ENCODE measurements at regions not wholly inside any gene's neighbourhood (a gene's known extent, or its start where the extent isn't known, plus 50 kb on each side); places are given as distances from the start of the nearest gene placed in this dataset.

DNA sequence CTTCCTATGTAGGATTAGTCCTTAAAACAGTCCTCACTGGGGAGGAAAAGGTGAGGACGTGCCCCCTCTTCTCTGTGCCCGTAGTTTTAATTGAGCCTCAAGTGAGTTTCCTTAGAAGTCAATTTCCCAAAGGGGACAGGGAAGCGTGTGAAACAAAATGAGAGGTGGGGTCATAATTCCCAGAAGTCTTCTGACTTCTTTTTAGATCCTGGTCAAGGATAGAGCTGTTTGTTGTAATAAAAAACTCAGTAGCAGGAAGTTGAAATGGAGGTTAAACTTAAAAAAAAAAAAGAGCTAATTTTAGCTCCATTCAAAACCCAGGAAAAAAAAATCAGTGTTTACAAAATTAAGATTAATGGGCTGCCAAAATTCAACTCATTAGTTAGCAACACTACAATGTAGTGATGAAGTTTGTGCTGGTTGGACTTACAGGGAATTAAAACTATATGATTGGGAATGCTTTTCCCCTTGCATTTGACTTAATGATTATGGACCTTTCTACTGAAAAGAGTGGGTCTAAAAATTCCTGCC lies 158.3 kb upstream of the MEF2C start:
- no peaks in the 10 kb centered on the region for H3K36me3 ChIP-seq
- intact Hi-C loops (cut with DNase I; ENCODE audit: low total_unique reads) (no loop called here), in situ Hi-C loops (cut with MboI; ENCODE audit: low pct_ligation_motif_present in 1 of 4, low pct_unique_long_range_greater_than_20kb in 1 of 4, low sequenced_read_pairs in 3 of 4) (no loop called here)
- no peak for TF ChIP-seq POLR2AphosphoS5 (IDR thresholded peaks at IDR 0.05)
- no peak for TF ChIP-seq EP300 (IDR thresholded peaks at IDR 0.05; ENCODE audit: low read depth)
- TF ChIP-seq POLR2A (IDR thresholded peaks at IDR 0.05) = no peak
- TF ChIP-seq, protein P1, sequence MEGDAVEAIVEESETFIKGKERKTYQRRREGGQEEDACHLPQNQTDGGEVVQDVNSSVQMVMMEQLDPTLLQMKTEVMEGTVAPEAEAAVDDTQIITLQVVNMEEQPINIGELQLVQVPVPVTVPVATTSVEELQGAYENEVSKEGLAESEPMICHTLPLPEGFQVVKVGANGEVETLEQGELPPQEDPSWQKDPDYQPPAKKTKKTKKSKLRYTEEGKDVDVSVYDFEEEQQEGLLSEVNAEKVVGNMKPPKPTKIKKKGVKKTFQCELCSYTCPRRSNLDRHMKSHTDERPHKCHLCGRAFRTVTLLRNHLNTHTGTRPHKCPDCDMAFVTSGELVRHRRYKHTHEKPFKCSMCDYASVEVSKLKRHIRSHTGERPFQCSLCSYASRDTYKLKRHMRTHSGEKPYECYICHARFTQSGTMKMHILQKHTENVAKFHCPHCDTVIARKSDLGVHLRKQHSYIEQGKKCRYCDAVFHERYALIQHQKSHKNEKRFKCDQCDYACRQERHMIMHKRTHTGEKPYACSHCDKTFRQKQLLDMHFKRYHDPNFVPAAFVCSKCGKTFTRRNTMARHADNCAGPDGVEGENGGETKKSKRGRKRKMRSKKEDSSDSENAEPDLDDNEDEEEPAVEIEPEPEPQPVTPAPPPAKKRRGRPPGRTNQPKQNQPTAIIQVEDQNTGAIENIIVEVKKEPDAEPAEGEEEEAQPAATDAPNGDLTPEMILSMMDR (IDR thresholded peaks at IDR 0.05) = no peak
- H3K4me3 ChIP-seq = no peak overlapping the region
- DNase-seq = no peak
- H3K27ac ChIP-seq = no peak overlapping the region
- H3K27me3 ChIP-seq = no peaks in the 10 kb centered on the region
- no peaks in the 10 kb centered on the region for H3K9me3 ChIP-seq
- H3K4me1 ChIP-seq = no peaks in the 10 kb centered on the region
- WGBS, 2 donors (ENCODE audit: low coverage in 1 of 2) = 64 to 71% methylated on average over 3 of the region's 3 CpGs

DNA sequence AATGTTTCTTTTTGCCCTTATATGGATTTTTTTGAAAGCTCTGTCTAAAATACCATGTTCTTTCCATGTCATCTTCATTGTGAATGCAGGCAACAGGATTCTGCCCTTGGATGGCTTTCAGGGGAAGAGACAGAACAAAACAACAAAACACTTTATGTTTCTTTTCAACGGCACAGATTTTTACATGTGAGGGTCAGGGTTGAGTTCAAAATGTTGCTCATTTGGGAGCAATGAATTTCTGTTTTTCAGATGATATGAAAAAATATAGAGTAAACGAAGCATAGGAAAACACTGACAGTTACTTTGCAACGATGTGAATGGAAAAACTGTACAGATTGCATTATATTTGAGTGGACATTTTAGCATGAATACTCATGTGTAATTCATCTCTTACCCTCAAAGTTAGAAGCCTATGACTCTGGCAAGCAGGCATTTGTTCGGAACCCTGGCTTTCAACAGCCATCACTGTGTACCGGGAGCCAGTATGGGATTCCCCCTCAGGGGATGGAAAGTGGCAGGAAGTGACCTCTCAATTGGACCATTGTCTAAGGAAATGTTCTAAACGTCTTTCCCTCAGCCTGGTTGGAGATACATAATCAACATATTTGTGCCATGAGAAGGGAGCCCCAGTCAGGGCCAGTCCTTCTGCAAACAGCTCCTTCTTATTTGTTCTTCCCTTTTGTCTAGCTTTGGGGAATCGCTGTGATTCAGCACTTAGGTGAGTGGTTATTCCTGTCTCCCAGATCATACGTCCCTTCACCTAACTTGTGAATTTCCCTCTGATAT lies 153.9 kb upstream of the MEF2C start:
- Histone ChIP-seq H3K36me3 (no peaks in the 10 kb centered on the region), H3K9me3 (no peaks in the 10 kb centered on the region), H3K27ac (no peak overlapping the region), H3K27me3 (no peaks in the 10 kb centered on the region), H3K4me3 (no peak overlapping the region), H3K4me1 (no peaks in the 10 kb centered on the region)
- in situ Hi-C loops (cut with MboI; ENCODE audit: low pct_ligation_motif_present in 1 of 4, low pct_unique_long_range_greater_than_20kb in 1 of 4, low sequenced_read_pairs in 3 of 4) = no loop called here
- 74 to 76% methylated on average over 8 of the region's 8 CpGs for WGBS, 2 donors (ENCODE audit: low coverage in 1 of 2)
- DNase-seq = no peak
- intact Hi-C loops (cut with DNase I; ENCODE audit: low total_unique reads) = no loop called here
- no peak for TF ChIP-seq POLR2A (IDR thresholded peaks at IDR 0.05)
- no peak for TF ChIP-seq POLR2AphosphoS5 (IDR thresholded peaks at IDR 0.05)
- TF ChIP-seq EP300 (IDR thresholded peaks at IDR 0.05; ENCODE audit: low read depth) = no peak
- TF ChIP-seq, protein P1 (IDR thresholded peaks at IDR 0.05) = no peak

DNA sequence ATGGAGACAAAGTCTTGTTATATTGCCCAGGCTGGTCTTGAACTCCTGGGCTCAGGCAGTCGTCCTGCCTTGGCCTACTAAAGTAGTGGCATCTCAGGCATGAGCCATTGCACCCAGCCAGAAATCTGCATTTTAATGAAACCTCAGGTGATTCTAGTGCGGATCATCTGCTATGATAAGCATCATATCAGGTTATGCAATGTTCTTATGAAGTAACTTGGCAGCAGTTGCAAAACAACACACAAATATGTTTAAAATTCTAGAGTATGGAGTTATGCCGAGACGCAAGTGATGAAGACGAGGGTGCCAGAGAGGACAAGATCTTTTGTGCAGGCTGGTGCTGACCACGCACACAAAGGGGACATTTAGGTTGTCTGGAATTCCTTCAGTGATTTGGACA lies 153.2 kb upstream of the MEF2C start:
- no peak overlapping the region for H3K4me3 ChIP-seq
- intact Hi-C loops (cut with DNase I; ENCODE audit: low total_unique reads) = no loop called here
- DNase-seq = no peak

DNA sequence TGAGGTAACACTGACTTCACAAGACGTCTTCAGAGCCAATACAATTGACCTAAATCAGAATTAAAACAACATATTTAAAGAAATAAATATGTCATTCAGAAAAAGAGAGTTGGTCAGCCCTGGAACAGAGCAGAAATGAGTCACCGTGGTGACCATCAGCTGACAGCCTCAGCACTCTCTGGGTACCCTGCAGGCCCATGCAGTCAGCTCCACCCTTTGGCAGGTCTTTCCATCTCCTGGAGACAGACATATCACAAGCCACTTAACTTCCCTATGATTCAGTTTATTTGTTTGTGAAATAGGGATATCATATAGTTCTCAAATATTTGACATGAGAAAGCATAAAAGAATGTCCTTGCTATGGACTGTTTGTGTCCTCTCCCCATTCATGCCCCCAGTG lies 151.6 kb upstream of the MEF2C start:
- Histone ChIP-seq H3K4me1 (no peaks in the 10 kb centered on the region), H3K27me3 (no peaks in the 10 kb centered on the region), H3K27ac (no peak overlapping the region), H3K9me3 (no peaks in the 10 kb centered on the region), H3K4me3 (no peak overlapping the region), H3K36me3 (no peaks in the 10 kb centered on the region)
- intact Hi-C loops (cut with DNase I; ENCODE audit: low total_unique reads) (no loop called here), in situ Hi-C loops (cut with MboI; ENCODE audit: low pct_ligation_motif_present in 1 of 4, low pct_unique_long_range_greater_than_20kb in 1 of 4, low sequenced_read_pairs in 3 of 4) (no loop called here)
- WGBS, 2 donors (ENCODE audit: low coverage in 1 of 2) = 80 to 83% methylated on average over 2 of the region's 2 CpGs
- DNase-seq = no peak
- TF ChIP-seq EP300 (IDR thresholded peaks at IDR 0.05; ENCODE audit: low read depth) (no peak), POLR2A (IDR thresholded peaks at IDR 0.05) (no peak), POLR2AphosphoS5 (IDR thresholded peaks at IDR 0.05) (no peak)
- TF ChIP-seq, protein P1 (IDR thresholded peaks at IDR 0.05) = no peak

More for the DNA sequence above, 153.2 kb upstream of the MEF2C start:
- Histone ChIP-seq H3K27me3 (no peaks in the 10 kb centered on the region), H3K9me3 (no peaks in the 10 kb centered on the region), H3K4me1 (no peaks in the 10 kb centered on the region), H3K27ac (no peak overlapping the region), H3K36me3 (no peaks in the 10 kb centered on the region)
- in situ Hi-C loops (cut with MboI; ENCODE audit: low pct_ligation_motif_present in 1 of 4, low pct_unique_long_range_greater_than_20kb in 1 of 4, low sequenced_read_pairs in 3 of 4) = no loop called here
- WGBS, 2 donors (ENCODE audit: low coverage in 1 of 2) = 86 to 98% methylated on average over 4 to 6 of the region's 6 CpGs
- TF ChIP-seq POLR2A (IDR thresholded peaks at IDR 0.05) (no peak), POLR2AphosphoS5 (IDR thresholded peaks at IDR 0.05) (no peak), EP300 (IDR thresholded peaks at IDR 0.05; ENCODE audit: low read depth) (no peak)
- TF ChIP-seq, protein P1 (IDR thresholded peaks at IDR 0.05) = no peak
